Activated CD4-positive, alpha-beta T cell treated with anti-CD3 and anti-CD28 coated beads, Interleukin-2, amount 50 U/mL, for 16 hours (primary cell): ENCODE measurements at regions not wholly inside any gene's neighbourhood (a gene's known extent, or its start where the extent isn't known, plus 50 kb on each side); places are given as distances from the start of the nearest gene placed in this dataset.

Experiments used
- DNase-seq: peaks from one replicate; pipeline ENCODE4 v3.0.0-alpha.2; 2020

DNA sequence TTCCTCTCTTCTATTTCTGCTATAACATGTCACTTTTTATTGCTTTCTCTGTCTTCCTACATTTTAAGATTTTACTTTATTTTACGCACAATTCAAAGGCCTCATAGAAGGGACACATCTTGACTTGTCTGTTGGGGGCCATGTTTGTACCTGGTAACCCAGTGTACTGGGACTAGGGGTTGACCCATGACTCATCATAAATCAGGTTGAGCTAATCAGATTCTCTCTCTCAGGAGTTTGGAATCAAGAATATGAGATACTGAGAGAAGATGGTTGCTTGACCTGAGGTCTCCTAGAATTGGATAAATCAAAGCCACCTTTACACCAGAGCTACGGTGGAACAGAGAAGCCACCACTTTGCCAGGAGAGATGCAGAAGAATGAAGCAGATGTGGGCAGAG, 153.0 kb downstream of the UXS1 start:
- no peak for DNase-seq

DNA sequence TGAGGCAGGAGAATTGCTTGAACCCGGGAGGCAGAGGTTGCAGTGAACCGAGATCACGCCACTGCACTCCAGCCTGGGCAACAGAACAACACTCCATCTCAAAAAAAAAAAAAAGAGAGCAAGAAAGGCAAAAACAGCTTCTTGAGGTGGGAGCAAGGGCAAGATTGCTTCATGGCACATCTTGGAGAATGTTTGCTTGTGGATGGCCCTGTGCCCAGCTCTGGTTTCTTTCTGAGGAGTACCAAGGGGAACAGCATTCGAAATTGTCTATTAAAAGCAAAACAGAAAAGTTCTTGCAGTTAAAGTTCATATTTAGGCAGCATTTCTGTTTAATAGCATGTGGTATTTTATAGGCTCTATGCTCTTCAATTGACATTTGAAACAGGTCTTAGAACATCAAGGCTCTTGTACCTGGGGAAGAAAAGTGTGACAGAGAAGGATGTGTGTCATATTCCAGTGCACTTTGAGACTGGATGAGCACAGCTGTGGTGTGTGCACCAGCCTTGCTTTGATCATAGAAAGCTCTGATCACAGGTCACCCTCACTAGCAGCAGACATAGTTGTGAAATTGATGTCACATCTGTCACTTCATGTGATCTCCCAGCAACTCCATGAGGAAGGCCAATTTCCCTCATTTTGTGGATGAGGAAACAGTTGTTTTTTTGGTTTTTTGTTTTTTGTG, 154.3 kb downstream of the UXS1 start:
- DNase-seq = no peak

DNA sequence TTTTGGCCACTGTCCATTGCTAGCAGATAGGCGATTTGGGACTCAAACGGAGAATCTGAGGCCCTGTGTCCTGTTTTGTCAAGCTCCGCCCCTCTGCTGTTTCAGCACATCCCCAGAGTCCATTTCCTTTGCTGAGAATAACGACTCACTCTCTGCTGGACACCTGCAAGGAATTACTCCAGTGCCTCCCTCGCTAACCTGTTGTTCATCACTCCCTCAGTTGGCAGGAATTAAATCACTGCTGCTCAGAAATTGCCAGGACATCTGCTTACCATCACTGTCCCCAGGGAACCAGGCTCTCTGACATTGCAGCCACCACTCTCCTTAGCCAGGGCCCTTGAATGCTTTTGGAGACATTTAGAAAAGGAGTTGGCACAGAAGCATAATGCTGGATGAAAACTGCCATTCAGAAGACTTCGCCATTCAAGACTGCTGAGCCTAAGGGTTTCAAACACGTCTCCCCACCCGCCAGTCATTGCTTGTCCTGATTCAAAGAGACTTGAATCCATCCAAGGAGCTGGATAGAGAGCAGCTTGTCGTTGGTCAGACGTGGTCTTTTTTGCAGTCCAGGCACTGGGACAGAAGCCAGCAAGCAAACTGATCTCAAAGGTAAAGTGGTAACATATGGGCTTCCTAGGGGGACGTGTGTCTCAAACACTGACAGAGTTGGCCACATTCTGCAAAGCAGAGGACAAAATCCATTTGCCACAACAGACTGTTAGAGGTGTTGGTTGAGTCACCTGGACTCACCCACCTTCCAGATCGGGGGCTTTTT, 155.3 kb downstream of the UXS1 start:
- no peak for DNase-seq

DNA sequence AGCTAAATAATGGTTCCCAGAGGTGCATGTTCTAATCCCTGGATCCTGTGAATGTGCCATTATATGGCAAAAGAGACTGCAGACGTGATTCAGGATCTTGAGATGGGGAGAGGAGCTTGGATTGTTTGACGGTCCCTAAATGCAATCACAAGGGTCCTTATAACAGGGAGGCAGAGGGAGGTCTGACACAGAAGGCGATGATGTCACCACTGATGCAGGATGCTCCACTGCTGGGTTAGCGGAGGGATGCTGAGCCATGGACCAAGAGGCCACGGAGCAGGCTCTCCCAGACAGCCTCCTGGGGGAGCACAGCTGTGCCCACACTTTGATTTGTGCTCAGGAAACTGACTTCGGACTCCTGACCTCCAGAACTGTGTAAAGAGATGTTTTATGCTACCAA, 156.2 kb downstream of the UXS1 start:
- no peak for DNase-seq

DNA sequence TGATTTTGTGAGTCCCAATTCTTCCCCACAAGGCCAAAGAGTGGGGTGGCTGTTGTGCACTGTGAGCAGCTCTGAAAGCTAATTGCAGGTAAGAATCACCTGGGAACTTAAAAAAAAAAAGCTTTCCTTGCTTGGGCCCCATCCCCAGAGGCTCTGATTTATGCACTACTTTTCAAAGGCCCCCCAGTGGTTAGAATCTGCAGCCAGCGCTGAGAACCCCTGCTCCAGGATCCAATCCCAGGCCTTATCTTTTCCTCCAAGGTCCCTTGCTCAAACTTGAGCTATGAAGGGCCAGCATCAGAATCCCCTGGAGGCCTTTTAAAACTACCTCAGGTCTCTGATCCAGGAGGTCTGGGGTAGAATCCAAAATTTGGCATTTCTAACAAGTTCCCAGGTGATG, 156.8 kb downstream of the UXS1 start:
- no peak for DNase-seq

DNA sequence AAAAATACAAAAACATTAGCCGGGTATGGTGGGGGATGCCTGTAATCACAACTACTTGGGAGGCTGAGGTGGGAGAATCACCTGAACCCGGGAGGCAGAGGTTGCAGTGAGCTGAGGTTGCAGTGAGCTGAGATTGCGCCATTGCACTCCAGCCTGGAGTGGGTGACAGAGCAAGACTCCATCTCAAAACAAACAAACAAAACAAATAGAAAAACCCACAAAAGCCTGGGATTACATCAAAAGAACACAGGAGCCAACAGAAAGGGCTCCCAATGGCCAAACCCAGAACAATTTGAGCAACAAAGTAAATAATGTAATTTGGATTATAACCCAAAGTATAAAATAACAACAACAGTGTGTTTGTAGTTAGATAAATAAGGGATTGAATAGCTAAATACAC, 159.8 kb downstream of the UXS1 start:
- DNase-seq = no peak

DNA sequence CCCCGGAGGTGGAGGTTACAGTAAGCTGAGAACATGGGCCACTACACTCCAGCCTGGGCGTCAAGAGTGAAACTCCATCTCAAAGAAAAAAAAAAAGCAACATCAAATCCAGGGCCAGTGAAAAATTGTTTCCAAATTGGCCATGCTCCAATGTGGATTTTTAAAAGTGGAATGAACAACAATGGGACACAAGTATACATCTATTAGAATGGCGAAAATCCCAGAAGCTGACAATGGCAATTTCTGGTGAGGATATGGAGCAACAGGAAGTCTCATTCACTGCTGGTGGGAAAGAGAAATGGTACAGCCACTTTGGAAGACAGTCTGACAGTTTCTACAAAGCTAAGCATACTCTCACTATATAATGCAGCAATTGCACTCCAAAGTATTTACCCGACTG, 161.4 kb downstream of the UXS1 start:
- DNase-seq = no peak

DNA sequence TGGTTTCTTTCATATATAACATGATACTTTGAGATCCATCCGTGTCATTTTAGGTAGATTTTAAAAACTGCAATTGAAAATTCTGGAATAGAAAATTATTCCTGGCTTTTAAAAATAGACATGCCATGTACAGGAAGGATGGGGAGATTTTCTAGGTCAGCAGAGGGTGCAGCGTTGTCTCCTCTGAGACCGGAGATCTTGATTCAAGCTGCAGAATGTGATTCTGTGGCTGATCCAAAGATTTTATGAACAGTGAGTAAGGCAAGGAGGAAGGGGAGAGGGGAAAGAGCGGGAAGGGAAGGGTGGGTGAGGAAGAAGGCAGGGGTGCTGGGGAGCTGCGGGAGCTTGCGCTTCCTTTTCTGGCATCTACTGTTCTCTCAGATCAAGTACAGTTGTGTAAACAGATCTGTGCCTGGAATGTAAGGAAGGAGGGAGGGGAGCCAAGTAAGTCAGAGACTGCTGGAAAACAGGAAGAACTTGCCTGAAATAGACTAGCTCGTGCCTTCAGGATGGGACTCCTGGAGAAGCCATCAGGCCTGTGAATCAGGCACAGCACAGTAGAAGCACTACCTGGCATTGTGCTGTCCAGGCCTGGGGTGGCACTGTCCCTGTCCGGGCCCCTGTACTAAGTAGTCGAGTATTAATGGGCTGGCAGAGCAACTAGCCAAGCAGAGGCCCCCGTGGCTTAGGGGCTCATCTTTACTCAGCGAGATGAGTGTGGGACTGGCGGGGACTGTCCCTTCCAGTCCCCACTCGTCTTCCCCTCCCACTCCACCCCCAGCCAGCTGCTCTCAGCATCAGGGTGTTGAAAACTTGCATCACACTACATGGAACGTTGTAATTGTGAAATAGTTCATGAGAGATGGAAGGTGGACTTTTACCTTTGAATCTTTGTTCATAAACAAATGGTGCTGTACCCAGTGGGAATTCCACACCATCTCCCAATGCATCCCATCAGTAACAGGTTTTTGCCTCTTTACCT, 163.5 kb downstream of the UXS1 start:
- peak; percentile 2 for DNase-seq

DNA sequence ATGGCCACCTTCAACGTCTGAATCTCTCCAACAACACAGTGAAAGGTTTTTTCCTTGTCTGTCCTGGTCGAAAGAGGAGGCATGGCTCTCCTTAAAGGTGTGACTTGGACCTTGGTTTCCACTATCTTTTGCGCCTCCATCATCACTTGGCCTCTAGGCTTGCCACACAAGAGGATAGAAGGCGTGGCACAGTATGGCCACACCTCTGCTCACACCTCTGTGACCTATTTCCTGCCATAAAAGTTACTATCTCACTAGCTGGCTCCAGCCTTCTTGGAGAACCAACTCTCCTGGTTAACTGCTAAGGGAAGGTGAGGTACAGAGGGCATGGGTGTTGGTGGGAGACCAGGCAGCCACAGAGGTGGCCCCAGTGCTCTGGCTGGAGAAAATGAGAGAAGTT, 165.9 kb downstream of the UXS1 start:
- no peak for DNase-seq

DNA sequence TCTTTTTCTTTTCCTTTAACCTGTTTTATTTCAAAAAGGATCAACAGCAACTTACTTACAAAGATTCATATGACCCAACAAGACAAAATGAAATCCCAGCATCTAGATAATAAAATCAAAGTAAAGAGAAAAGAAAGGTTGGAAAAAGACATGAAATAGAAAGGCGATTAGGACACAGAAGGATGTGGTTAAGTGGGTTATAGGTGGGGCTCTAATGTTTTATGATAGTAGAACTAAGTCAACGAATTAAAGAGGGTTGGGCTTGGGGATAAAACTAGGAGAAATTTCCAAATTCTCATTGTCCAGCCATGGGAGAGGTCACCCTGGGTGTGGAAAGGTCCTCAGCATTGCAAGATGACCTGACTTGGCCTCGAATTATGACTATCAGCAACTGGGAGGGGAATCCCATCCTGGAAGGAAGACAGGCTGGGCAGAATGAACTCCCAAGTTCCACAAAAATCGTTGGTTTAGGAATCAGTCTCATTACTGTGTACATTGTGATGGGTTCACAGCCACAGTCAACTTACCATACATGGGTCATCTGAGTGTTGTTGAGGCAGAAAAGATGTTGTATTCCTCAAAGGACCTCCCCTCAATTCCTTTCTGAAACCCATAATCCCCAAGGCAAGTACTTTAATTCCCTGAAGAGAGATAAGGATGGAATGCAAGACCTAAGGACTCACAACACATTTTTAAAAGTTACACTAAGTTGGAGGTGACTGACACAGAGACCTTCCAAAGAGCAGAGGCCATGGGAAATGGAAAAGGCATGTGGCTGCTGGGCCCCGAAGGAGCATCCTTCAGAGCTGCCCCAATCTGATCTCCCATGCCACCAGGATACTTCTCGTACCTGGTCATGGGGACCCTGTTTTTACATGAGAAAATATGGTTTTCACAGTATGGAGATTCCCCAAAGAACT, 167.6 kb downstream of the UXS1 start:
- DNase-seq = no peak

DNA sequence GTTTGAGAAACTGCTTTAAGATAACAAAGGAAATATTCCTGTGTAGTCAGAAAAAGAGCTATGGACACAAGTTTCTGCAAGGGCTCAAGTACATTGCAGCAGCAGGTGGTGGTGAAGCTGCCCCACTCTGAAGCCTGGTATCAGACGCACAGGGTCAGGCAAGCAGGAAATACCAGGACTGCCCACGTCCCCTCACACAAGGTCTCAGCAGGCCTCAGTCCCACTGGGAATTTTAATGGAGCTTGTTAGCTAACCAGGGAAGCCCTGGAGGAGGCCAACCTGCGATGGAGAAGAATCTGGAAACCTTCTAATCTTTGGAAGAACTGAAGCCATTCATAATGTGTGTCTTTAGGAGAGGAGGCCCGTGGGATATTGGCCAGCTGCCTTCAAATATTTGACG, 168.3 kb downstream of the UXS1 start:
- DNase-seq = no peak

DNA sequence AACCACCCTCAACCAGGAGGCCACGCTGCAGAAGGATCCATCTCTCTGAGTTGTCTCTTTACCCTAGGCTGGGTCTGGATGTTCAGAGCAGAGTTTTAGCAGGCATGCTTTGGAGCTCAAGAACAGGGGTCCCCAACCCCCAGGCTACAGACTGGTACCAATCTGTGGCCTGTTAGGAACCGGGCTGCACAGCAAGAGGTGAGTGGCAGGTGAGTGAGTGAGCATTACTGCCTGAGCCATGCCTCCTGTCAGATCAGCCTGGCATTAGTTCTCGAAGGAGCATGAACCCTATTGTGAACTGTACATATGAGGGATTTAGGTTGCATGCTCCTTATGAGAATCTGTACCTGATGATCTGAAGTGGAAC, 172.5 kb downstream of the UXS1 start:
- no peak for DNase-seq

DNA sequence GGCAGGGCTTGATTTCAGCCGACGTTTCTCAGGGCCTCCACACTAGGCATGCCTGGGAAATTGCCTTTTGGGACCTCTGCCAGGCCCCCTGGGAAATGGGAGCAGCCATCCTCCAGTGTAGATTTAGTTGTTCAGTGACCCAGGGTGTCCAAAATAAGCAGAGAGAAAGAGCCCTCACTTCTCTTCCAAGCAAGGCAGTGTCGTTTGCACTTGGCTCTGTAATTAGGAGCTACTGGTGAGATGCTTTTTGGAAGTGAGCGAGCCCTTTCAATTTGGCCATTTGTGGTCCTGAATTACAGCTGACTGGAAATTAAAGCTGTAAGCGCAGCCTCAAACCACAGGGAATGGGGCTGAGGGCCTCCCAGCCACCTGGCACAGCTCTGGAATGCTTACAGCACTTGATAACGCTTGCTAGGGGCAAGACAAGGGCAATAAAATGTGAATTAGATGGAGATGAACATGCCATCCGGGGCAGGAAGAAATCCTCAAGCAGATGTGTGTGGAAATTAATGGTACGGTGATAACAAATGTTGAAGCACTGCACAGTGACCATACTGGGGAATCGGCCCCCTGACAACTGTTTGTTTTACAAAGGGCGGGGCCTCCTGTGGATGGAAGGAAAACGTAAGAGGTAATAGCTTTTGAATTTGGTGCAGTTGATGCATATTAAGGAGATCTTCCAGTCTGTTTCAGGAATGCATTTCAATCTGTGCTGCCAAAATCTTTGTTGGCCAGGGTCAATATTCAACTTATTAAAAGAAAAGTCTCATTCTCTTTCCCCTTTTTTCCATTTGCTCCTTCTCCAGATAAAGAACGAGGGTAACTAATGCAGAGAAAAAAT, 173.1 kb downstream of the UXS1 start:
- DNase-seq = no peak

DNA sequence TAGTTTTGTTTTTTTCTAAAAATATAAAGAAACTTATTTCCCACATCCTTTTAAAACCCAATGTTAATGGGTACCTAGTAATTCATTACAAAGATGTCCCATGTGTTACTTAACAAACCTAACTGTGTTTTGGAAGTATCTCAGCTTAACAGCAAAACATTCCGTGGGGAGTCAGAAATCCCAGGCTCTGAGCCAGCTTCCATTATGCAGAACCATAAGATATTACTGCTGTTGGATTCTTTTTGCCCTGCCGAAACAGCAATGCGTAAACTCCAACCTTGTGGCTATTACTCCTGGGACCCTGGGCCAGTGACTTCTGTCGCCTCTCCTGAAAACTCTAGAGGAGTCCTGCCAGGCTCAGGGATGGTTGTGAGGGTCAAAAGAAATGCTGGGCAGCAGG, 174.1 kb downstream of the UXS1 start:
- no peak for DNase-seq

DNA sequence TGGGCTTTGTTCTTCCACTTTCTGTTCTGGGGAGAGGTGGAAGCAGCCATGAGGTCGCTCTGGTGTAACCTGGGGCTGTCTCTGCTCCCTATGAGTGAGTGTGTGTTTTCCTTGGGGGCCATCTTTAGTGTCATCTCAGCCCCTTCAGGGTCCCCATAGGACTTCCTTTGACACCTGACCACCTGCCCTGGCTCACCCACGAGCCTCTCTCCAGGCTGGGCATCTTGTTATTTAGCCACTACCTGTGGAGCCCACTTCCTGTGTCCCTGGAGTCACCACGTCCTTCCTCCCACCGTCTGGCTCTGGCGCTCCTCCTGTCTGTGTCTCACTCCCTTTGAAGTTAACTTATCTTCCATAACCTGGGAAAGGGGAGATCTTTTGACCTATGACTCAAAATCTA, 176.0 kb downstream of the UXS1 start:
- DNase-seq = no peak

DNA sequence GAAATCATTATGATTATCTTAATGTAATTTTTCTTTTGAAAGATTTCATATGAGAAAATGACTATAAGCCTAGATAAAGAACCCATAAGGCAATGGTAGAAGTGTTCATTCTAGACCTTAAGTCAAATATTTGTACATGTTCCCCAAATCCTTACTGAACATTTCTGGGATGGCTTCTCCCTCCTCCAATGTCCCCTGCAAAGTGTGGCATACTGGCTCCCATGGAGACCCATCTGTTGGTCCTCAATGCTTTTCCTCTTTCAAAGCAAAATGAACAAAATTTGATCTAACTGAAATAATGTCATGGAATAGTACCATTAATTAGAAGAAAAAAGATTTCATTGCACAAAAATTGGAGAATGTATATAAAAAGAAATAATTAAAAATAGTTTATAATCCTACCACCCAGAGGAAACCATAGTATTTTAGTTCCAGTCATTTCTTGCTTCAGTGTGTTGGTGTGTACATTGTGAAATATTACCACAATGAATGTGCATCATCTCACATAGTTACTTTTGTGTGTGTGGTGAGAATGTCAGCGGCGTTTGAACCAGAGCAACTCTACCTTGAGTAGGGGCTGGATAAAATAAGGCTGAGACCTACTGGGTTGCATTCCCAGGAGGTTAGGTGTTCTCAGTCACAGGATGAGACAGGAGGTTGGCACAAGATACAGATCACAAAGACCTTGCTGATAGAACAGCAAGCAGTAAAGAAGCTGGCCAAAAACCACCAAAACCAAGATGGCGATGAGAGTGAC, 181.3 kb downstream of the UXS1 start:
- DNase-seq = no peak

DNA sequence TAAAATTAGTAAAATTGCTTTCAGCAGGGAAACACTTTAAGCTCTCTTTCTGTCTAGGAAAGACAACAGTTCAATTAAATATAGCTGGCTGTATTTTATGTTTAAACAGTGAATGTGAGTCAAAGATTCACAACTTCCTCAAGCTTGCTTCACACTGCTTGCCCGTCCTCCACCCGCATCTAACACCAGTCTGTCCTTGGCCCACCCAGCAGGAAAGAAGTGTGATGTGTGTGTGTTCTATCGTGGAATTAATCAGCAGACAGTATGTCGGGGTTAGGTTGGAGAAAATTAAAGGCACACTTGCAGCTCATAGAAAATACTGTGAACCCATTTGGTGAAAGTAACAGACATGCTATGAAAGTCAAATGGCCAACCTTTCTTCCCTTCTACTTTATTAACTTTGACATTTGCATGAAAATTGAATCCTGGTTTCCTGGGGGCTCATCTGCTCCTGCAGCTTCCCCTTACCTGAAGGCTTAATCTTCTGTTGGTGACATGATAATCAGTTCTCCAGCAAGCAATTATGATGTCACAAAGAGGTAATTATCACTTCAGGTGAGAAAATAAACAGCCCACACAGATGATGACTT, 182.0 kb downstream of the UXS1 start:
- DNase-seq = no peak

DNA sequence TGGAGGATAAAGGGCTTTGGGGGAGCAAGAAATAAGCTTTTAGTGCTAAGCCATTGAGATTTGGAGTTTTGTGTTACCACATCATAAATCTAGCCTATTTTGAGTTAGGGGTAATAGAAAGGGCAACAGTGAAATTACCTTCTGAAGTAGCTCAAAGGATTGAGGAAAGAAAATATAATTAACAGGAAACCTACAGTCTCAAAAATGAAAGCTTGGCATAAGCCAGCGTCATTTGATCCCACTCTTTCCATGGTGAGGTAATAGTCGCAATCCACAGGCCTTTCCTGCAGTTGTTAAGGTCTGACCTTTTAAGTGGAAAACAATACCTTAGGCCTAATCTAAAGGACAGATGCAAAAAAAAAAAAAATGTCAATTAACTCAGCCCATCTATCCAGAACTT, 182.7 kb downstream of the UXS1 start:
- DNase-seq = no peak

DNA sequence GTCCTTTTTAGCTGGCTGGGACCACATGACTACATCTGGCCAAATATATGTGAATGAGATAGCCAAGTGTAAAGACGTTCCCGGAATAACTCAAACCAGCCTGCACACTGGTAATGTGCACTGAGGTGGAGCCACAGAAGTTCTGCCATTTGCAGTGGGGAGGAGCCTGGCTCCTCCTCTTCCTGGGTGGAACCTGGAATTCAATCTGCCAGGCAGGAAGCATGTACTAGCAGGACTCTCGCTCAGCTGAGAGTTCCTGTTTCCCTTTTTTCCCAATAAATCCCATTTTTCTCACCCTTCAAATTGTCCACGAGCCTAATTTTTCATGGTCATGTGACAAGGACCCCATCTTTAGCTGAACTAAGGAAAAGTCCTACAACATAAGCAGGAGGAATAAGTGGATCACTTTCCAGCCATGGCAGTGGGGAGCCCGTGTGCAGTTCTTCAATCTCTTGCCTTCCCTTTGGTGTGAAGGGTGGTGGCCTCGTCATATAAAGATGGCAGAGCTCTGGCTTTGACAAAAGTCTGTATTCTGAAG, 183.2 kb downstream of the UXS1 start:
- DNase-seq = no peak

DNA sequence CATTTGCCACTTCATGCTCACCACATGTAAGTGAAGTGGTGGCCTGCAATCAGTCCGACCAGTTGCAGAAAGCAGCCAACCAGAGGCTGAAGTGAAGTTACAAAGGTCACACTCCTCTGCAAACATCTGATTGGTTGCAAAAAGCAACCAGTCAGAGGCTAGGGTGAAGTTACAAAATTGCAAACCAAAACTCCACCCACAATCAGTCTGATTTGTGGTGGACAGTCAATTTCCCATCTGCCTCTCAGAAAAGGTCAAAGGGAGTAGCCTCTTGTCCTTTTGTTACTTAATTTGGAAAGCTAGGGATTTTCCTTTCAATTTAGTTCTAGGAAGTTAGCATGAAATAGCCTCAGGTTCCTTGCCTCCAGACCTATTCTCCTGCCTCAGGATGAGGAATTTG, 185.0 kb downstream of the UXS1 start:
- DNase-seq = no peak
